ENCODE measurements at regions not wholly inside any gene's neighbourhood (a gene's known extent, or its start where the extent isn't known, plus 50 kb on each side); places are given as distances from the start of the nearest gene placed in this dataset.

DNA sequence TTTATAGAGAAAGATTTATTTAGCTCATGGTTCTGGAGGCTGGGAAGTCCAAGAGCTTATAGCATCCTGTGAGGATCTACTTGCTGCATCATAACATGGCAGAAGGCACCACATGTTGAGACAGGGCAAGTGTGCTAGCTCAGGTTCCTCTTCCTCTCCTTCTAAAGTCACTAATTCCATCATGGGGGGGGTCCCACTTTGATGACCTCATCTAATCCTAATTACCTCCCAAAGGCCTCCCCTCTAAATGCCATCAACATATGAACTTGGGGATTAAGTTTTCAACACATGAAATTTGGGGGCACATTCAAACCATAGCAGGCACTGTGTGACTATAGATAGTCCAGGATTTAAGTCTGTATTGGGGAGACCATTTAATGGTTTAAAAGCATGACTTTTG, 297.1 kb upstream of the ROPN1 start:
- H2AFZ ChIP-seq (ENCODE audit: low read length) = no peak overlapping the region
- no peaks in the 10 kb centered on the region for H3K79me2 ChIP-seq (ENCODE audit: insufficient read depth, low read length)
- H3K9ac ChIP-seq (ENCODE audit: low read depth, low read length, poor library complexity, severe bottlenecking) = no peak overlapping the region
- H3K4me1 ChIP-seq (ENCODE audit: insufficient read depth, low read length, poor library complexity, severe bottlenecking) = peaks cover 9% of the 10 kb centered on the region
- no peaks in the 10 kb centered on the region for H4K20me1 ChIP-seq (ENCODE audit: insufficient read depth, low read length, poor library complexity, severe bottlenecking)
- no peak overlapping the region for H3K4me3 ChIP-seq (ENCODE audit: low read length, poor library complexity, severe bottlenecking)
- H3F3A ChIP-seq (ENCODE audit: low read depth) = no peaks in the 10 kb centered on the region
- no peak overlapping the region for H3K4me2 ChIP-seq (ENCODE audit: low read depth, low read length, poor library complexity, severe bottlenecking)
- no peaks in the 10 kb centered on the region for H3K9me2 ChIP-seq (replicated peaks; ENCODE audit: low read depth, low read length)
- H3K36me3 ChIP-seq (ENCODE audit: insufficient read depth, low read length) = no peaks in the 10 kb centered on the region
- H3K27me3 ChIP-seq (ENCODE audit: insufficient read depth, low read length, poor library complexity, severe bottlenecking) = no peaks in the 10 kb centered on the region
- H3K9me3 ChIP-seq (ENCODE audit: insufficient read depth, low read depth, low read length) = no peaks in the 10 kb centered on the region
- TF ChIP-seq, protein P1, sequence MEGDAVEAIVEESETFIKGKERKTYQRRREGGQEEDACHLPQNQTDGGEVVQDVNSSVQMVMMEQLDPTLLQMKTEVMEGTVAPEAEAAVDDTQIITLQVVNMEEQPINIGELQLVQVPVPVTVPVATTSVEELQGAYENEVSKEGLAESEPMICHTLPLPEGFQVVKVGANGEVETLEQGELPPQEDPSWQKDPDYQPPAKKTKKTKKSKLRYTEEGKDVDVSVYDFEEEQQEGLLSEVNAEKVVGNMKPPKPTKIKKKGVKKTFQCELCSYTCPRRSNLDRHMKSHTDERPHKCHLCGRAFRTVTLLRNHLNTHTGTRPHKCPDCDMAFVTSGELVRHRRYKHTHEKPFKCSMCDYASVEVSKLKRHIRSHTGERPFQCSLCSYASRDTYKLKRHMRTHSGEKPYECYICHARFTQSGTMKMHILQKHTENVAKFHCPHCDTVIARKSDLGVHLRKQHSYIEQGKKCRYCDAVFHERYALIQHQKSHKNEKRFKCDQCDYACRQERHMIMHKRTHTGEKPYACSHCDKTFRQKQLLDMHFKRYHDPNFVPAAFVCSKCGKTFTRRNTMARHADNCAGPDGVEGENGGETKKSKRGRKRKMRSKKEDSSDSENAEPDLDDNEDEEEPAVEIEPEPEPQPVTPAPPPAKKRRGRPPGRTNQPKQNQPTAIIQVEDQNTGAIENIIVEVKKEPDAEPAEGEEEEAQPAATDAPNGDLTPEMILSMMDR (conservative IDR thresholded peaks at IDR 0.05; ENCODE audit: low read length) = no peak
- no peak for TF ChIP-seq EZH2phosphoT487 (IDR thresholded peaks at IDR 0.05; ENCODE audit: borderline replicate concordance)

DNA sequence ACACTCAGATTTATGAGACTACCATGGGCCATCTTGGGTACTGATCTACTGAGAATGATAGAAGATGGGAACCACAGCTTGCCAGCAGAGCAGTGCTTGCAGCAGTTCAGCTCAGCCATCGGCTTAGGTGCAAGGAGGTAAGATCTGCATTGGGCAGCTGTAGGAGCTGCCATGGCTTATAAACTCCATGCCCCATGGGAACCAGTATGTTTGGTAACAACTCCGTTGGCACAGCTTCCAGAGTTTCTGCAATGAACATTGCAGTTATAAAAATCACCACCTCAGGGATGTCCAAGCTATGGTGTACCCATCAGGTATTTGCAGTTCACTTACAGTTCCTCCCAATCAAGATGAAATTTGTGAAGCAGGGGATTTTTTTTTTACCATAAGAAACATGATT, 299.1 kb upstream of the ROPN1 start:
- TF ChIP-seq EZH2phosphoT487 (IDR thresholded peaks at IDR 0.05; ENCODE audit: borderline replicate concordance) = no peak
- TF ChIP-seq, protein P1 (conservative IDR thresholded peaks at IDR 0.05; ENCODE audit: low read length) = no peak
- no peaks in the 10 kb centered on the region for H3K9me2 ChIP-seq (replicated peaks; ENCODE audit: low read depth, low read length)
- no peaks in the 10 kb centered on the region for H3K9me3 ChIP-seq (ENCODE audit: insufficient read depth, low read depth, low read length)
- H3K4me2 ChIP-seq (ENCODE audit: low read depth, low read length, poor library complexity, severe bottlenecking) = no peak overlapping the region
- no peaks in the 10 kb centered on the region for H4K20me1 ChIP-seq (ENCODE audit: insufficient read depth, low read length, poor library complexity, severe bottlenecking)
- H3K27me3 ChIP-seq (ENCODE audit: insufficient read depth, low read length, poor library complexity, severe bottlenecking) = no peaks in the 10 kb centered on the region
- no peaks in the 10 kb centered on the region for H3K79me2 ChIP-seq (ENCODE audit: insufficient read depth, low read length)
- no peaks in the 10 kb centered on the region for H3F3A ChIP-seq (ENCODE audit: low read depth)
- H3K9ac ChIP-seq (ENCODE audit: low read depth, low read length, poor library complexity, severe bottlenecking) = no peak overlapping the region
- H2AFZ ChIP-seq (ENCODE audit: low read length) = no peak overlapping the region
- no peaks in the 10 kb centered on the region for H3K36me3 ChIP-seq (ENCODE audit: insufficient read depth, low read length)
- H3K4me3 ChIP-seq (ENCODE audit: low read length, poor library complexity, severe bottlenecking) = no peak overlapping the region
- H3K4me1 ChIP-seq (ENCODE audit: insufficient read depth, low read length, poor library complexity, severe bottlenecking) = peaks cover 11% of the 10 kb centered on the region

DNA sequence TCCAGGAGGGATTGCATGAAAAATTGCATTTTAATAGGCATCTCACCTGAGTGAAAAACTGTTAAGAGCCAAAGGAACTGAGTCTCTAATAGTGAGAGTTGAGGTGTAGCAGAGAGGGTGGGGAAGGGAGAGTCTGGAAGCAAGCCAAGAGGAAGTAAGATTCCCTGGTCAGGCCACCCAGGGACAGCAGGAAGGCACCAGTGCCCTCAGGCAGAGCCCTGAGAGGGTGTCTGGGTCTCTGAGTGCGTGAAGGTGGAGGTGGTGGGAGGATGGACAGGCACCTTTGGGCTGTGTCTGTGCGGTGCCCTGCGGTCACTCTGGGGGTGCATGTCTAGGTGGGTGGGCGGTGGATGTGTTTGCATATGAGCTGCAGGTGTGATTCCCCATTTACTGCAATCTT, 300.4 kb upstream of the ROPN1 start:
- H3K27me3 ChIP-seq (ENCODE audit: insufficient read depth, low read length, poor library complexity, severe bottlenecking) = no peaks in the 10 kb centered on the region
- no peaks in the 10 kb centered on the region for H4K20me1 ChIP-seq (ENCODE audit: insufficient read depth, low read length, poor library complexity, severe bottlenecking)
- no peak overlapping the region for H2AFZ ChIP-seq (ENCODE audit: low read length)
- peaks cover 24% of the 10 kb centered on the region for H3K4me1 ChIP-seq (ENCODE audit: insufficient read depth, low read length, poor library complexity, severe bottlenecking)
- no peaks in the 10 kb centered on the region for H3K9me3 ChIP-seq (ENCODE audit: insufficient read depth, low read depth, low read length)
- TF ChIP-seq, protein P1 (conservative IDR thresholded peaks at IDR 0.05; ENCODE audit: low read length) = no peak
- TF ChIP-seq EZH2phosphoT487 (IDR thresholded peaks at IDR 0.05; ENCODE audit: borderline replicate concordance) = no peak
- H3K4me3 ChIP-seq (ENCODE audit: low read length, poor library complexity, severe bottlenecking) = no peak overlapping the region
- H3K4me2 ChIP-seq (ENCODE audit: low read depth, low read length, poor library complexity, severe bottlenecking) = no peak overlapping the region
- no peaks in the 10 kb centered on the region for H3K9me2 ChIP-seq (replicated peaks; ENCODE audit: low read depth, low read length)
- no peaks in the 10 kb centered on the region for H3F3A ChIP-seq (ENCODE audit: low read depth)
- no peaks in the 10 kb centered on the region for H3K79me2 ChIP-seq (ENCODE audit: insufficient read depth, low read length)
- H3K36me3 ChIP-seq (ENCODE audit: insufficient read depth, low read length) = no peaks in the 10 kb centered on the region
- no peak overlapping the region for H3K9ac ChIP-seq (ENCODE audit: low read depth, low read length, poor library complexity, severe bottlenecking)

All from Loucy (cell line).